ENCODE measurements at regions not wholly inside any gene's neighbourhood (a gene's known extent, or its start where the extent isn't known, plus 50 kb on each side); places are given as distances from the start of the nearest gene placed in this dataset.

- intact Hi-C loops (cut with DNase I; ENCODE audit: low total_unique reads): no loop called here
- no peak for TF ChIP-seq CTCF (IDR thresholded peaks at IDR 0.05)
- no peak for TF ChIP-seq POLR2AphosphoS5 (IDR thresholded peaks at IDR 0.05)
- TF ChIP-seq EP300 (IDR thresholded peaks at IDR 0.05; ENCODE audit: low read depth): no peak
- no peak for TF ChIP-seq POLR2A (IDR thresholded peaks at IDR 0.05)
- Histone ChIP-seq H3K4me3 (no peak overlapping the region), H3K36me3 (no peaks in the 10 kb centered on the region), H3K27ac (no peak overlapping the region), H3K4me1 (no peaks in the 10 kb centered on the region), H3K27me3 (no peaks in the 10 kb centered on the region), H3K9me3 (no peaks in the 10 kb centered on the region)
- DNase-seq: no peak
- WGBS, 2 donors (ENCODE audit: low coverage in 1 of 2): 53 to 60% methylated on average over 5 of the region's 5 CpGs
- in situ Hi-C loops (cut with MboI; ENCODE audit: low pct_ligation_motif_present in 1 of 4, low pct_unique_long_range_greater_than_20kb in 1 of 4, low sequenced_read_pairs in 3 of 4): no loop called here
Observed at GRCh38 chr10:130772056-130772455, 539.5 kb downstream of the TCERG1L start.

- in situ Hi-C loops (cut with MboI; ENCODE audit: low pct_ligation_motif_present in 1 of 4, low pct_unique_long_range_greater_than_20kb in 1 of 4, low sequenced_read_pairs in 3 of 4): no loop called here
Observed at GRCh38 chr10:130772676-130773075, 538.8 kb downstream of the TCERG1L start.

GRCh38 chr10:130773941-130774340 lies 537.6 kb downstream of the TCERG1L start:
- H3K9me3 ChIP-seq: no peaks in the 10 kb centered on the region
- 53 to 61% methylated on average over 4 to 8 of the region's 8 CpGs for WGBS, 2 donors (ENCODE audit: low coverage in 1 of 2)
- intact Hi-C loops (cut with DNase I; ENCODE audit: low total_unique reads) (no loop called here), in situ Hi-C loops (cut with MboI; ENCODE audit: low pct_ligation_motif_present in 1 of 4, low pct_unique_long_range_greater_than_20kb in 1 of 4, low sequenced_read_pairs in 3 of 4) (no loop called here)
- H3K36me3 ChIP-seq: no peaks in the 10 kb centered on the region
- H3K27ac ChIP-seq: no peak overlapping the region
- no peaks in the 10 kb centered on the region for H3K27me3 ChIP-seq
- H3K4me1 ChIP-seq: no peaks in the 10 kb centered on the region
- TF ChIP-seq POLR2AphosphoS5 (IDR thresholded peaks at IDR 0.05): no peak
- TF ChIP-seq POLR2A (IDR thresholded peaks at IDR 0.05): no peak
- TF ChIP-seq EP300 (IDR thresholded peaks at IDR 0.05; ENCODE audit: low read depth): no peak
- TF ChIP-seq CTCF (IDR thresholded peaks at IDR 0.05): no peak
- no peak overlapping the region for H3K4me3 ChIP-seq
- DNase-seq: no peak

More at GRCh38 chr10:130772676-130773075, 538.8 kb downstream of the TCERG1L start:
- no peak overlapping the region for H3K27ac ChIP-seq
- no peak for TF ChIP-seq CTCF (IDR thresholded peaks at IDR 0.05)
- TF ChIP-seq POLR2AphosphoS5 (IDR thresholded peaks at IDR 0.05): no peak
- TF ChIP-seq EP300 (IDR thresholded peaks at IDR 0.05; ENCODE audit: low read depth): no peak
- no peak for TF ChIP-seq POLR2A (IDR thresholded peaks at IDR 0.05)
- H3K36me3 ChIP-seq: no peaks in the 10 kb centered on the region
- H3K27me3 ChIP-seq: no peaks in the 10 kb centered on the region
- H3K4me3 ChIP-seq: no peak overlapping the region
- no peaks in the 10 kb centered on the region for H3K4me1 ChIP-seq
- intact Hi-C loops (cut with DNase I; ENCODE audit: low total_unique reads): no loop called here
- no peak for DNase-seq
- 84% methylated on average over 5 of the region's 5 CpGs; no CpG with 5 or more reads in 1 of the 2 donors for whole genome bisulfite sequencing, 2 donors (ENCODE audit: low coverage in 1 of 2)
- no peaks in the 10 kb centered on the region for H3K9me3 ChIP-seq

GRCh38 chr10:130774871-130775270 lies 536.6 kb downstream of the TCERG1L start:
- no peaks in the 10 kb centered on the region for H3K36me3 ChIP-seq
- no peak for DNase-seq
- H3K27me3 ChIP-seq: no peaks in the 10 kb centered on the region
- H3K4me3 ChIP-seq: no peak overlapping the region
- H3K4me1 ChIP-seq: no peaks in the 10 kb centered on the region
- no peak for TF ChIP-seq POLR2AphosphoS5 (IDR thresholded peaks at IDR 0.05)
- no peak for TF ChIP-seq EP300 (IDR thresholded peaks at IDR 0.05; ENCODE audit: low read depth)
- no peak for TF ChIP-seq POLR2A (IDR thresholded peaks at IDR 0.05)
- TF ChIP-seq CTCF (IDR thresholded peaks at IDR 0.05): no peak
- in situ Hi-C loops (cut with MboI; ENCODE audit: low pct_ligation_motif_present in 1 of 4, low pct_unique_long_range_greater_than_20kb in 1 of 4, low sequenced_read_pairs in 3 of 4) (no loop called here), intact Hi-C loops (cut with DNase I; ENCODE audit: low total_unique reads) (no loop called here)
- WGBS, 2 donors (ENCODE audit: low coverage in 1 of 2): 73% methylated on average over 6 of the region's 6 CpGs; no CpG with 5 or more reads in 1 of the 2 donors
- H3K27ac ChIP-seq: no peak overlapping the region
- no peaks in the 10 kb centered on the region for H3K9me3 ChIP-seq
